TTC549 (cell line): ENCODE measurements at regions not wholly inside any gene's neighbourhood (a gene's known extent, or its start where the extent isn't known, plus 50 kb on each side); places are given as distances from the start of the nearest gene placed in this dataset.
"Not testable (repeated sequence)": the region's sequence is repeated elsewhere in the genome, so short reads cannot be mapped to it uniquely, and the experiment has no call there.

Experiments used
- FAIRE-seq: peaks from 2 replicates; lab custom pipeline; 2012; peaks lifted over from hg19 to GRCh38; lab: Jason Lieb, UNC

- FAIRE-seq = no peak
Observed at GRCh38 chr2:80947601-80948130, 643.1 kb upstream of the LRRTM1 start.

GRCh38 chr2:80943487-80943886, 638.9 kb upstream of the LRRTM1 start:
- no peak for FAIRE-seq

DNA sequence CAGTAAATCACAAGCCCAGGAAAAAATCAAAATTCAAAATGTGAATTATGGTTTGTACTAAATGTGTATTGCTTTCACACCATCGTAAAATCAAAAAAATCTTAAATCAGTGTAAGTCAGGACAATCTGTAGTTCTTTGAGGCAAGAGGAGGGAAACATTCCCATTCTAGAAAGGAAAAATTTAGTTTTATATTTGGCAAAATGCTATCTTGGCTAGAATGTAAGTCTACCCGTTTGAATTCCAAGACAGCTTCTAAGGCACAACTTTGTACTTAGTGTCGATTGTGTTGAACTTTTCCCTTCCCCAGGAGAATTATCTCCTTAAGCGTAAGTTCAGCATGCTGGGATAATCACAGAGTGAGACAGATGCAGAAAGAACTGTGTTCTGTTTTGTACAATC, 638.2 kb upstream of the LRRTM1 start:
- no peak for FAIRE-seq

DNA sequence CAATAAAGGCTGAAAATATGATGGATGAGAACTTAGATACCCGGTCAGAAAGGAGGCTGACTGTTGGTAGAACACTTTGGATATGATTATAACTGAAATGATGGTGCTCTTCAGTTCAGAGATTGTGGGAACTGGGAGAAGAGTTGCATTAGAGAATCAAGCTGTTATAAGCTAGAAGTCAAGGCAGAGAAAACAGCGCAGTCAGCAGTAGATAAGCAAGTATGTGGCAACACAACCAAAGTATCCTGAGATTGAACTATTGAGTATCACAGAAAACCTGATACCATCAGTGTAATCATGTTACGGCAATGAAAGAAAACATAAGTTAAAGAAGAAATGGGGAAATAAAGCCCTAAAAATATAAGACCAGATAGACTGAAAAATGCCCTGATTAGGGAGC, 633.9 kb upstream of the LRRTM1 start:
- FAIRE-seq = no peak

DNA sequence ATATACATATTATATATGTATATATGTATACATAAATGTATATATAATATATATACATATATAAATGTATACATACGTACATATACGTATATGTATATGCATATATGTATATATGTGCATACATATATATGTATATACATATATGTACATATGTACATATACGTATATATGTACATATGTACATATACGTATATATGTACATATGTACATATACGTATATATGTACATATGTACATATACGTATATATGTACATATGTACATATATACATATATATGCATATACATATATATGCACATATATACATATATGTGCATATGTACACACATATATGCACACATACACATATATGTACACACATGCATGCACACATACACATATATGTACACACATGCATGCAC, 627.3 kb upstream of the LRRTM1 start:
- not testable (repeated sequence) for FAIRE-seq

DNA sequence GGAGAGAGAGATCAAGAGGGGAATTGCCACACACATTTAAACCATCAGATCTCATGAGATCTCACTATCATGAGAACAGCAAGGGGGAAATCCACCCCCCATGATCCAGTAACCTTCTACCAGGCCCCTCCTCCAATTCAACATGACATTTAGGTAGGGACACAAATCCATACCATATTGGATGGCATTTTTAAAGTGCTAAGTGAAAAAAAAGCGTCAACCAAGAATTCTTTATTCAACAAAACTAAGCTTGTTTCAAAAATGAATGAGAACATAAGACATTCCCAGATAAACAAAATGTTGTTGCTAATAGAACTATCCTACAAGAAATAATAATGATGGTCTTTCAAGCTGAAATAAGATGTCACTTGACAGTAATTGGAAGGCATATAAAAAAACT, 626.2 kb upstream of the LRRTM1 start:
- FAIRE-seq = no peak

DNA sequence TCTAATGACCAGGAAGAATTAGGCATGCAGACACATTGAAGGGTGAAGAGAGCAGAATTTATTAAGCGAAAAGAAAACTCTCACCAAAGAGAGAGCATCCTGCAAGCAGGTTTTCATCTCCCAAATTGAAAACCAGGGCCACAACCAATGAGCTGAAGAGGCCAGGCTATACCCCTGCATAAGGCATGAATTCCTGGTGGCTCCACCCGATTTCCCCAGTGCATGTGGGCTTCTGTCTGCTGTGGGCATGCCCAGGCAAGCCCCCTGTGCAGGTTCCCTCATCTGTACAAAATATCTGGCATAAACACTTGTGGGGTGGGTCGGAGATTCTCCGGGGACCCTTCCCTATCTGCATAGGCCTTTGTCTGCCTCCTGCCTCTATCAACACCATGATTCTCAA, 621.6 kb upstream of the LRRTM1 start:
- FAIRE-seq = no peak

DNA sequence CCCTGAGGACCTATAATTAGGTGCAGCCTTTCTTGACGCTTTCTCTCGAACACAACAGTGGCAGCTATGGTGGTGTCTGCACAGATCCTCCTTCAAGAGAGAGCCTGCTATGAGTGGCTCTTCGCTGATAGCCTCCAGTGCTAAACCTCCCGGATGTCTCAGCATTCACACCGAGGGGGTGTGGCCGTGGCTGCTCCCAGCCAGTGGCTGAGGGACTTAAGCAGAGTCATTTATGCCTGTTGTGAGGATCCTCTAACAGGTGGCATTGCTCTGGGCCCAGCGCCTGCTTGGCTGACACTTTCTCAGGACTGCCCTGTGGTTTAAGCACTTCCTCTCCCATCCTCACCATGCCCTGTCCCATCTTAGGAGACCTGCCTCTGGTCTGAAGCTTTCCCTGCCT, 592.0 kb upstream of the LRRTM1 start:
- no peak for FAIRE-seq

GRCh38 chr2:80894486-80894885, 589.9 kb upstream of the LRRTM1 start:
- FAIRE-seq = no peak

DNA sequence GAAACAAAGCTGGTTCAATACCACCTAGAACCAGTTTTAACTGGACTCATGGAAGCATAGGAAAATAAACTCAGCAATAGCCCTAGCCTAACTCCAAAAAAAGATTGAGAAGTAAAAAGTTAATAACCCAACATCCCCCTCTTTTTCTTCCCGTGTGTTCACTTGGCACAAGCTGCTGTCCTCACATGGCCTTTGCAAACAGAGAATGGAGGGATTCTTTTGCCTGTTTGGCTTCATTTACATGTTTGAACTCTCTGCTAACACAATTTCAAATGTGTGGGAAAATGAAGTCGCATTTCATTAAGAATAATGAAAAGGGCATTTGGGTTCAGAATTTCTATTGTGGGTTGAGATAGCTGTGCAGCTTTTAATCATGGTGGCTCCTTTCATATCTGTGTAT, 589.2 kb upstream of the LRRTM1 start:
- FAIRE-seq = no peak

- FAIRE-seq = no peak
Observed at GRCh38 chr2:80889009-80889408, 584.5 kb upstream of the LRRTM1 start.

DNA sequence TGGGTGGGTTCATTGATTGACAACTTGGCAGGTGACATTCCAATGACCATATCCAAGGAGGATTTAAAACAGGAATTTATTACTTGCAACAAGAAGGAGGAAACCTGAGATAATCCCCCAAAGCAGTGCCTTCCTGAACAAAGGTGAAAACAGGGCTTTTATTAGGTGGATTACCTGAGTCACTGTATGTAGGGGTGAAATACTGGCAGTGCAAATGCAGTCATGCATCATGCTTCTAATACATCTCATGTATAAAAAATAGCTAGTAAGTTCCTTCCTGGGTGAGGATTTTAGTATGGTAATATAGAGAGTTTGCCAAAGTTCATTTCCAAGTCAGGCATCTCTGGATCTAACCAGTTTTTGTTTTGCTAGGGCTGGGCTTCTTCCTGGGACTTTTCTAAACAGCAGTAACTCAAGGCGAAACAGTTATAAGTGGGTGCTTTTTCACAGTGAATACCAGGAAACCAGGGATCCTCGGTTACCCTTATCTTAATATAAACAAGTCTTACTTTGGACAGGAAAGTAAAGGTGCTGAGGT, 583.4 kb upstream of the LRRTM1 start:
- no peak for FAIRE-seq

GRCh38 chr2:80874374-80874773, 569.8 kb upstream of the LRRTM1 start:
- FAIRE-seq = no peak

DNA sequence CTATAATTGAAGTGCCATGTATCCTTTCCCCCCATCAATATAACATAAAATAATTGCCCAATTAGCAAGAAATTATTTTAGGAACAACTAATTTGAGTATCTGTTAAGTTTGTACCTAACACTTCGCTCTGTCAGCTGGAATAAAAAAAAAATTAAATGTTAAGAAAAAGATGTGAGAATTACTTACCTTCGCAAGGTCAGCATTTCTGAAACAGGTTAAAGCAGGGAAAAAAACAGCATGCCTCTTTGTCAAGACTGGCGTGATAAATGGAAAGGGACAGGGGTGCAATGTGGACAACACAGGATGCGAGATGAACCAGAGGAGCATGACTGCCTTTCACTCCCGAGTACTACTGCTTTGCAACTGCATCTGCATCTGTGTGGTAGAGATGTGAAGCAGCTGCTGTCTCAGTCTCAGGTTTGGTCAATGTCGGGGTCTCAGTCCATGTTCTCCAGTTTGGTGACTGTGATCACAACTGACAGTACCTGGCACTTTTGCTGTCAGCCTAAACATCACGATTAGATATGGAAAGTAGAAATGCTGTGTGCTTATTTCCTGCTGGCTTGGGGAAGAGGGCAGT, 565.4 kb upstream of the LRRTM1 start:
- FAIRE-seq = no peak

GRCh38 chr2:80863147-80863714, 558.7 kb upstream of the LRRTM1 start:
- FAIRE-seq = no peak

GRCh38 chr2:80858965-80859364, 554.4 kb upstream of the LRRTM1 start:
- FAIRE-seq = no peak

GRCh38 chr2:80856227-80856626, 551.7 kb upstream of the LRRTM1 start:
- peak; percentile 95 for FAIRE-seq

DNA sequence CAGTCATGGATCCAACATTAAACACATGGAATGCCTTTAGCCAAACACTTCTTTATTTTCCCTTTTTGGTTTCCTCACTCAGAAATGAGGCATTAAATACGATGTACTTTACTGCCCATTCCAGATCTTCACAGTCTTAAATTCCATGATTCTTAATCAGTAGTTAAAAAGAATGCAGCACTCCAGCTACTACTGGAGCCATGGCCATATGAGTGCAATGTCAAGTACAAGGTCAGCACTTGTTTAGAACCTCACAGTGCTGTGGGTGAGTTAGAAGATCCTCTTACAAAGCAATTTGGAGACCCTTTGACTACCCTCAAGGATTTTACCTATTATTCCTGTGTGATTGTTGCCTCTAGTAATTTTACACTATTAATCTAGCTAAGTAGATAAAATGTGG, 550.3 kb upstream of the LRRTM1 start:
- FAIRE-seq = no peak

DNA sequence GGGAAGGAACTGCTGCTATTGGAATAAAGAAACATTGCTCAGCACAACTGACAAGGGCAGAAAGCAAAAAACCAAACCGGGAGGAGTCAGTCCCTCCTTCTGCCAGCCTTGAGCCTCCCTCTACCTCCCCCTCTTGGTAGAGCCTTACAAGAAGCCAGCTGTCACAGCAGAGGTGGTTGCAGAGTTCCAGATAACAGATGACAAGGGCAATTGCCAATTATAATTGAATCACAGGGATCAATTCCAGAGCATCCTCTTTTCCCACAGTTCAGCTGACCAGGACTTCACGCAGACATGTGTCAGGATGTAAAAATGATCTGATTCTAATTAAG, 548.2 kb upstream of the LRRTM1 start:
- no peak for FAIRE-seq

DNA sequence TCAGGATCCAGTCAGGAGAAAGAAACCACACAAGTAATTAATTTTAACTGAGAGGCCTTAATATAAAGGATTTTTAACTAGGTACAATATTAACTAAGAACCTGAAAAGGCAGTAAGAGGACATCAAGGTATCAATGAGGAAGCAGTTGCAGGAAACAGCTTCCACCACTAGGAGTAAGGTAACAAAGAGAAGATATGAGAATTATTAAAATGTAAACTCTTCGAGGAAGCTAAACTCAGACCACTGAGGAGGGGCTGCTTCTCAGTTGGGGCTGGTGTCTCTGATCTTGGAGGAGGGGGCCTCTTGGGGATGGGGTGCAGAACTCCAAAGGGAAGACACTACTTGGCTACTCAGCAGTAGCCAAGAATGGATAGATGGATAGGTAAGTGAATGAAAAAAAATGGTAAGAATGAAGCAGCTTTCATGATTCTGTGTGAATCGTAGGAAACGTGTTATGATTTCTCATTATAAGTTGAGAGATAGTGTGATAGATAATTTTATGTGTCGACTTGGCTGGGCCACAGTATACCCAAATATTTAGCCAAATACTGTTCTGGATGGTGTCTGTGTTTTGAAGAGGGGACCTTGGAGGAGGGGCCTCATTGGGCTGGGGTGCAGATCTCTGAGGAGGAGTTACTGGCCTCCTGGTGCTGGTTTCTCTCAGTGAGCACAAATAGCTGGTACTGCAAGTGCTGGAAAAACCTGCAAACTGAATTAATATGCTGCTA, 547.7 kb upstream of the LRRTM1 start:
- no peak for FAIRE-seq

DNA sequence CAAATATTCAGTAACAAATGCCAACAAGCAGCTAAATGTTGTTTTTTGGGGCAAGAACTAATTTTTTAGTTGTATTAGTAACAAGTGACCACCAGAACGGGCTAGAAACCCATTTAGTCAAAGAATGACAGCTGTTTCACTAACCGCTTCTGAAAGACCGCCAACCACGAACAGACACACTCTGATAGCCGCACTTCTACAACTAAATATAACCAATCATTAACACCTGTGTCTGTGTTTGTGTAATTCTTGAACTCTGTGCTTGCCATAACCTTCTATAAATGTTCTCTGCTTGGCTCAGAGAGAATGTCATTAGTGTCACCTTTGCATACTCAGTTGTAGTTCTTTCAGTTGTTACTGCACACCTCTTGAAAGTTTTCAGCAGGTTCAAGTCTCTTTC, 526.3 kb upstream of the LRRTM1 start:
- FAIRE-seq = no peak

- no peak for FAIRE-seq
Observed at GRCh38 chr2:80822999-80823398, 518.4 kb upstream of the LRRTM1 start.

- FAIRE-seq = no peak
Observed at GRCh38 chr2:80815259-80815658, 510.7 kb upstream of the LRRTM1 start.

- no peak for FAIRE-seq
Observed at GRCh38 chr2:80786584-80786983, 482.0 kb upstream of the LRRTM1 start.
